Colonic mucosa (tissue), 4 donors: ENCODE measurements at regions not wholly inside any gene's neighbourhood (a gene's known extent, or its start where the extent isn't known, plus 50 kb on each side); places are given as distances from the start of the nearest gene placed in this dataset.

Source experiments
- DNase-seq: peaks from one replicate; pipeline ENCODE4 v3.0.0-alpha.2; 2020
- H3K27ac ChIP-seq: fragments of 200-600 bp; one replicate; pipeline ENCODE4 v1.8.0; 2021
- H3K27me3 ChIP-seq: fragments of 200-600 bp; one replicate; pipeline ENCODE4 v1.8.0; 2021
- H3K36me3 ChIP-seq: fragments of 200-600 bp; one replicate; pipeline ENCODE4 v1.8.0; 2021
- H3K4me1 ChIP-seq: fragments of 200-600 bp; one replicate; pipeline ENCODE4 v1.8.0; 2021; ENCODE audit warnings: mild to moderate bottlenecking
- H3K4me3 ChIP-seq: fragments of 200-600 bp; one replicate; pipeline ENCODE4 v1.8.0; 2021
- H3K9ac ChIP-seq, 2 donors: one replicate each; pipeline ENCODE4 v1.7.0; 2013; ENCODE audit warnings: control low read depth in 2 of 2, low read depth in 2 of 2, low read length in 2 of 2
- H3K9me3 ChIP-seq: fragments of 200-600 bp; one replicate; pipeline ENCODE4 v1.8.0; 2021
- intact Hi-C: fragments of 100-400 bp; cut with DNase I; formaldehyde crosslinking; loops from one replicate; pipeline ENCODE4 v1.14.1; 2022
- TF ChIP-seq, protein P1 (sequence below): fragments of 200-600 bp; IDR thresholded peaks from one replicate; pipeline ENCODE4 v1.8.0; 2022; ENCODE audit warnings: antibody characterized with exemption, mild to moderate bottlenecking
- donor health status: healthy.
- donor health status: DM: no; HTN: no; CAD: no.
- donor health status: DM: no; HTN: no; CAD: no.

GRCh38 chr4:36553453-36553852 lies 272.0 kb downstream of the DTHD1 start:
- no peaks in the 10 kb centered on the region for H3K4me1 ChIP-seq
- TF ChIP-seq, protein P1, sequence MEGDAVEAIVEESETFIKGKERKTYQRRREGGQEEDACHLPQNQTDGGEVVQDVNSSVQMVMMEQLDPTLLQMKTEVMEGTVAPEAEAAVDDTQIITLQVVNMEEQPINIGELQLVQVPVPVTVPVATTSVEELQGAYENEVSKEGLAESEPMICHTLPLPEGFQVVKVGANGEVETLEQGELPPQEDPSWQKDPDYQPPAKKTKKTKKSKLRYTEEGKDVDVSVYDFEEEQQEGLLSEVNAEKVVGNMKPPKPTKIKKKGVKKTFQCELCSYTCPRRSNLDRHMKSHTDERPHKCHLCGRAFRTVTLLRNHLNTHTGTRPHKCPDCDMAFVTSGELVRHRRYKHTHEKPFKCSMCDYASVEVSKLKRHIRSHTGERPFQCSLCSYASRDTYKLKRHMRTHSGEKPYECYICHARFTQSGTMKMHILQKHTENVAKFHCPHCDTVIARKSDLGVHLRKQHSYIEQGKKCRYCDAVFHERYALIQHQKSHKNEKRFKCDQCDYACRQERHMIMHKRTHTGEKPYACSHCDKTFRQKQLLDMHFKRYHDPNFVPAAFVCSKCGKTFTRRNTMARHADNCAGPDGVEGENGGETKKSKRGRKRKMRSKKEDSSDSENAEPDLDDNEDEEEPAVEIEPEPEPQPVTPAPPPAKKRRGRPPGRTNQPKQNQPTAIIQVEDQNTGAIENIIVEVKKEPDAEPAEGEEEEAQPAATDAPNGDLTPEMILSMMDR = no peak
- no peaks in the 10 kb centered on the region for H3K27me3 ChIP-seq
- intact Hi-C loops = no loop called here
- no peaks in the 10 kb centered on the region for H3K36me3 ChIP-seq
- H3K27ac ChIP-seq = no peak overlapping the region
- H3K9ac ChIP-seq = no peak overlapping the region
- H3K4me3 ChIP-seq = no peak overlapping the region
- no peak for DNase-seq
- no peaks in the 10 kb centered on the region for H3K9me3 ChIP-seq

GRCh38 chr4:36556984-36557383 lies 275.6 kb downstream of the DTHD1 start:
- no peak overlapping the region for H3K9ac ChIP-seq
- no peaks in the 10 kb centered on the region for H3K36me3 ChIP-seq
- no peaks in the 10 kb centered on the region for H3K9me3 ChIP-seq
- H3K4me1 ChIP-seq = no peaks in the 10 kb centered on the region
- no peak overlapping the region for H3K27ac ChIP-seq
- TF ChIP-seq, protein P1 = no peak
- no peak overlapping the region for H3K4me3 ChIP-seq
- no peak for DNase-seq
- no peaks in the 10 kb centered on the region for H3K27me3 ChIP-seq
- intact Hi-C loops = no loop called here

DNA sequence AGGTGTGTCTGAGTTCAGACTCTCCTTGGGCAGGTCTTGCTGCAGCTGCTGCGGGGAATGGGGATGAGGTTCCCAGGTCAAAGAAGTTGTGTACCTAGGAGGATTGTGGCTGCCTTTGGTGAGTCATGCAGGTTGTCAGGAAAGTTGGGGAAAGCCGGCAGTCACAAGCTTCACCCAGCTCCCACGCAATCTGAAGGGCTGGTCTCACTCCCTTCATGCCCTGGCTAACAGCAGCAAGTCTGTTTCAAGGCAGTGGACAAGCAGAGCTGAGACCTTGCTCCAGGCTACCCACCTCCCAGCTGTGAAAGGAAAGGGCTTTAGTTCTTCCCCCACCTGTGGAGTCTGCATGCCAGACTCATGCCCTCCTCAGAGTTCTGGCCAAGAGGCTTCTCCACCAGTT lies 287.2 kb downstream of the DTHD1 start:
- no peak for DNase-seq
- Histone ChIP-seq H3K9me3 (no peaks in the 10 kb centered on the region), H3K4me1 (no peaks in the 10 kb centered on the region), H3K9ac (no peak overlapping the region), H3K4me3 (no peak overlapping the region), H3K36me3 (no peaks in the 10 kb centered on the region), H3K27ac (no peak overlapping the region), H3K27me3 (no peaks in the 10 kb centered on the region)
- TF ChIP-seq, protein P1 = no peak
- intact Hi-C loops = no loop called here

DNA sequence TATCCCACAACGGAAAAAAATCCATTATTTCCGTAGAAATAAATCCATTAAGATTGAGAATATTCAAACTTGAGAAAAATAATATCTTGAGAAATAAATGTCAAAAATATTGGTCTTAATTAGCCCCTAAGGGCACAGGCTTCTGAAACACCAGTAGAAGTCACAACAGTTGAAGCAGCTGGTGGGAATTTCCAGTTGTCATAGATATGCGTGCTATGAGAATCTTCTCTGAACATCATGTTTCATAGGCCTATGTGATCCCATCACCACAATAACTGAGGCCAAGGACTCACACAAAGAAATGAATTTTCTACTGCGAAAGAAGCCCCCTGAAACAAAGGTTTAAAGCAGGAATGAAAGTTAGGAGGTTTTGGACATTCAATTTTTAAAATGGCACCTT lies 292.0 kb downstream of the DTHD1 start:
- Histone ChIP-seq H3K9me3 (no peaks in the 10 kb centered on the region), H3K4me3 (no peak overlapping the region), H3K27ac (no peak overlapping the region), H3K36me3 (no peaks in the 10 kb centered on the region), H3K9ac (no peak overlapping the region), H3K27me3 (no peaks in the 10 kb centered on the region), H3K4me1 (no peaks in the 10 kb centered on the region)
- TF ChIP-seq, protein P1 = no peak
- intact Hi-C loops = no loop called here
- DNase-seq = no peak

GRCh38 chr4:36574816-36575215 lies 293.4 kb downstream of the DTHD1 start:
- Histone ChIP-seq H3K9me3 (no peaks in the 10 kb centered on the region), H3K4me3 (no peak overlapping the region), H3K36me3 (no peaks in the 10 kb centered on the region), H3K27ac (no peak overlapping the region), H3K4me1 (no peaks in the 10 kb centered on the region), H3K9ac (no peak overlapping the region), H3K27me3 (no peaks in the 10 kb centered on the region)
- TF ChIP-seq, protein P1 = no peak
- intact Hi-C loops = no loop called here
- no peak for DNase-seq

GRCh38 chr4:36582198-36582597 lies 300.8 kb downstream of the DTHD1 start:
- DNase-seq = no peak
- H3K27ac ChIP-seq = no peak overlapping the region
- no peaks in the 10 kb centered on the region for H3K36me3 ChIP-seq
- H3K4me3 ChIP-seq = no peak overlapping the region
- intact Hi-C loops = no loop called here
- no peak overlapping the region for H3K9ac ChIP-seq
- no peaks in the 10 kb centered on the region for H3K9me3 ChIP-seq
- no peaks in the 10 kb centered on the region for H3K4me1 ChIP-seq
- no peaks in the 10 kb centered on the region for H3K27me3 ChIP-seq
- TF ChIP-seq, protein P1 = no peak
